MCF 10A (cell line): ENCODE measurements at regions not wholly inside any gene's neighbourhood (a gene's known extent, or its start where the extent isn't known, plus 50 kb on each side); places are given as distances from the start of the nearest gene placed in this dataset.
"Not testable (repeated sequence)": the region's sequence is repeated elsewhere in the genome, so short reads cannot be mapped to it uniquely, and the experiment has no call there.

ENCODE experiments used
- BruUV-seq: library from RNA; stranded (reverse); fragments of 400-500 nt; replicated peaks from 2 replicates; lab custom pipeline; 2021; lab: Mats Ljungman, UMichigan
- CTCF ChIA-PET: fragments of 300-600 bp; sonication (Branson Sonifier 250); formaldehyde crosslinking; extraction: SDS; loops from one replicate; lab custom pipeline; 2021; ENCODE audit warnings: antibody characterized with exemption, inconsistent platforms; lab: Yijun Ruan, JAX
- POLR2A ChIA-PET: fragments of 300-600, 350-650 bp; sonication (Branson Sonifier 250); formaldehyde crosslinking; extraction: SDS; loops from one replicate; lab custom pipeline; 2020; ENCODE audit warnings: antibody characterized with exemption, inconsistent platforms; lab: Yijun Ruan, JAX
- DNase-seq: peaks from one replicate; pipeline ENCODE4 v3.0.0-alpha.2; 2018; ENCODE audit not compliant: unreplicated experiment
- H3K27ac Mint-ChIP-seq: one replicate; pipeline ENCODE4 v1.8.0; 2022; ENCODE audit warnings: mild to moderate bottlenecking, low read depth, mixed read lengths; ENCODE audit not compliant: unreplicated experiment
- H3K27me3 Mint-ChIP-seq: one replicate; pipeline ENCODE4 v1.8.0; 2022; ENCODE audit warnings: mixed read lengths; ENCODE audit not compliant: insufficient read depth, unreplicated experiment
- H3K36me3 Mint-ChIP-seq: one replicate; pipeline ENCODE4 v1.8.0; 2022; ENCODE audit warnings: mild to moderate bottlenecking, moderate library complexity, mixed read lengths; ENCODE audit not compliant: insufficient read depth, unreplicated experiment
- H3K4me1 Mint-ChIP-seq: one replicate; pipeline ENCODE4 v1.8.0; 2022; ENCODE audit warnings: mixed read lengths; ENCODE audit not compliant: insufficient read depth, unreplicated experiment
- H3K4me3 Mint-ChIP-seq: one replicate; pipeline ENCODE4 v1.8.0; 2022; ENCODE audit warnings: mild to moderate bottlenecking, moderate library complexity, mixed read lengths; ENCODE audit not compliant: unreplicated experiment
- H3K9me3 Mint-ChIP-seq: one replicate; pipeline ENCODE4 v1.8.0; 2022; ENCODE audit warnings: mixed read lengths; ENCODE audit not compliant: unreplicated experiment
- CTCF ChIP-seq: fragments of 200-600 bp; IDR thresholded peaks from one replicate; pipeline ENCODE4 v1.8.0; 2022; ENCODE audit warnings: antibody characterized with exemption, mild to moderate bottlenecking; ENCODE audit not compliant: unreplicated experiment
- intact Hi-C: fragments of 100-400 bp; cut with micrococcal nuclease; formaldehyde crosslinking; loops from 2 replicates; pipeline ENCODE4 v1.14.1; 2022

GRCh38 chr14:52185178-52185577 is 82.3 kb upstream of the PTGDR start:
- intact Hi-C loops, result no loop called here
- no peaks in the 10 kb centered on the region for H3K36me3 Mint-ChIP-seq
- no TSS peak for BruUV-seq

GRCh38 chr14:52182853-52183252 is 84.6 kb upstream of the PTGDR start:
- DNase-seq, result no peak
- POLR2A ChIA-PET, result no interaction called here
- BruUV-seq, result no TSS peak
- Mint-ChIP-seq H3K9me3 (peaks cover 9% of the 10 kb centered on the region), H3K36me3 (no peaks in the 10 kb centered on the region), H3K4me1 (no peaks in the 10 kb centered on the region), H3K27ac (no peak overlapping the region), H3K27me3 (no peaks in the 10 kb centered on the region), H3K4me3 (no peak overlapping the region)
- TF ChIP-seq CTCF, result no peak
- CTCF ChIA-PET, result no interaction called here
- intact Hi-C loops, result no loop called here

More at GRCh38 chr14:52185178-52185577, 82.3 kb upstream of the PTGDR start:
- Mint-ChIP-seq H3K9me3 (peaks cover 8% of the 10 kb centered on the region), H3K27ac (no peak overlapping the region), H3K4me1 (no peaks in the 10 kb centered on the region), H3K4me3 (no peak overlapping the region), H3K27me3 (no peaks in the 10 kb centered on the region)
- no peak for DNase-seq
- no peak for TF ChIP-seq CTCF
- POLR2A ChIA-PET, result no interaction called here
- CTCF ChIA-PET, result no interaction called here

GRCh38 chr14:52179141-52179790 is 88.2 kb upstream of the PTGDR start:
- no peaks in the 10 kb centered on the region for H3K4me1 Mint-ChIP-seq
- intact Hi-C loops, result no loop called here
- no peaks in the 10 kb centered on the region for H3K36me3 Mint-ChIP-seq
- no peaks in the 10 kb centered on the region for H3K27me3 Mint-ChIP-seq
- peaks cover 9% of the 10 kb centered on the region for H3K9me3 Mint-ChIP-seq
- ChIA-PET CTCF (no interaction called here), POLR2A (no interaction called here)
- BruUV-seq, result no TSS peak
- DNase-seq, result no peak
- no peak overlapping the region for H3K27ac Mint-ChIP-seq
- TF ChIP-seq CTCF, result no peak
- no peak overlapping the region for H3K4me3 Mint-ChIP-seq

GRCh38 chr14:52175982-52176502 is 91.5 kb upstream of the PTGDR start:
- H3K36me3 Mint-ChIP-seq, result no peaks in the 10 kb centered on the region
- no peaks in the 10 kb centered on the region for H3K27me3 Mint-ChIP-seq
- ChIA-PET POLR2A (interaction anchor here (0.7 kb wide), 1 partner anchor 11 kb away, joined by 4 read pairs; no protein-coding TSS in a partner anchor), CTCF (interaction anchor here (1.4 kb wide), 1 partner anchor 196 kb away, joined by 3 read pairs; no protein-coding TSS in a partner anchor)
- no TSS peak for BruUV-seq
- intact Hi-C loops, result no loop called here
- no peak for DNase-seq
- TF ChIP-seq CTCF, result no peak
- H3K9me3 Mint-ChIP-seq, result peaks cover 16% of the 10 kb centered on the region
- H3K4me1 Mint-ChIP-seq, result no peaks in the 10 kb centered on the region
- no peak overlapping the region for H3K27ac Mint-ChIP-seq
- H3K4me3 Mint-ChIP-seq, result no peak overlapping the region

- intact Hi-C loops, H3K9me3 Mint-ChIP-seq, CTCF ChIA-PET, H3K27me3 Mint-ChIP-seq, H3K4me1 Mint-ChIP-seq, BruUV-seq, H3K4me3 Mint-ChIP-seq, H3K36me3 Mint-ChIP-seq, POLR2A ChIA-PET, H3K27ac Mint-ChIP-seq: not testable (repeated sequence)
- DNase-seq, result peak; percentile 2
Measured at GRCh38 chr14:52171932-52172331, 95.6 kb upstream of the PTGDR start.
